Body of pancreas (tissue), 4 donors: ENCODE measurements at regions not wholly inside any gene's neighbourhood (a gene's known extent, or its start where the extent isn't known, plus 50 kb on each side); places are given as distances from the start of the nearest gene placed in this dataset.
"Not testable (repeated sequence)": the region's sequence is repeated elsewhere in the genome, so short reads cannot be mapped to it uniquely, and the experiment has no call there.

Experiments
- ATAC-seq: fragments of 150-250 bp; one replicate; pipeline ENCODE4 v1.9.1; 2016
- DNase-seq, 4 donors: peaks; one replicate each; pipeline ENCODE4 v3.0.0-alpha.2; 2019
- H3K27ac ChIP-seq, 4 donors: fragments of 200-600 bp; sonication (generic); 1 replicate in 3 of 4; 2 replicates in 1 of 4; pipeline versions ENCODE4 v1.5.1 to v1.6.1; 2016 to 2019; ENCODE audit warnings: mild to moderate bottlenecking in 1 of 4, mixed read lengths in 1 of 4, moderate library complexity in 1 of 4
- H3K27me3 ChIP-seq, 2 donors: fragments of 200-600 bp; sonication (generic); one replicate each; pipeline ENCODE4 v1.6.0; 2016; ENCODE audit warnings: mild to moderate bottlenecking in 1 of 2
- H3K36me3 ChIP-seq, 2 donors: fragments of 200-600 bp; sonication (generic); replicated peaks in 1 of 2; 2 replicates each; pipeline ENCODE4 v1.5.1; 2016; ENCODE audit warnings: low read depth in 2 of 2; ENCODE audit not compliant: insufficient read depth in 1 of 2
- H3K4me1 ChIP-seq: fragments of 200-600 bp; sonication (generic); one replicate; pipeline ENCODE4 v1.6.0; 2016
- H3K4me3 ChIP-seq, 2 donors: fragments of 200-600 bp; sonication (generic); 1 replicate in 1 of 2; 2 replicates in 1 of 2; pipeline ENCODE4 v1.5.1; 2016 to 2019
- H3K9me3 ChIP-seq, 3 donors: fragments of 200-600 bp; sonication (generic); 1 replicate in 2 of 3; 2 replicates in 1 of 3; pipeline ENCODE4 v1.5.1; 2016
- CTCF ChIP-seq, 7 experiments: fragments of 450-650 bp in 4 of 7; fragments of 200-600 bp in 3 of 7; sonication (generic) in 3 of 7; IDR thresholded peaks; one replicate each; pipeline ENCODE4 v1.5.1; 2016 to 2019; ENCODE audit warnings: antibody characterized with exemption in 7 of 7
- POLR2A ChIP-seq, 3 donors: fragments of 450-650 bp; IDR thresholded peaks; one replicate each; pipeline ENCODE4 v1.6.1; 2016; ENCODE audit warnings: antibody characterized with exemption in 3 of 3, mild to moderate bottlenecking in 2 of 3
- WGBS, 2 donors: methylation state at CpG; one replicate each; pipeline ENCODE4 v1.1.5; 2017; 5-methylcytosine and 5-hydroxymethylcytosine counted together
- intact Hi-C: fragments of 100-400 bp; cut with DNase I; formaldehyde crosslinking; loops from one replicate; pipeline ENCODE4 v1.15.1; 2023

- WGBS, 2 donors = 79 to 100% methylated on average over 1 of the region's 1 CpG
- intact Hi-C loops = no loop called here
- Histone ChIP-seq H3K4me1 (no peaks in the 10 kb centered on the region), H3K36me3 (no peaks in the 10 kb centered on the region), H3K27me3 (no peaks in the 10 kb centered on the region), H3K4me3 (no peak overlapping the region), H3K27ac (no peak overlapping the region), H3K9me3 (no peaks in the 10 kb centered on the region)
- TF ChIP-seq CTCF (IDR thresholded peaks at IDR 0.05) = no peak
- no peak for TF ChIP-seq POLR2A (IDR thresholded peaks at IDR 0.05)
- DNase-seq (no peak), ATAC-seq (no peak)
Measured at GRCh38 chr13:60229708-60230272, 66.1 kb upstream of the DIAPH3 start.

- Histone ChIP-seq H3K9me3 (no peaks in the 10 kb centered on the region), H3K4me1 (no peaks in the 10 kb centered on the region), H3K27me3 (no peaks in the 10 kb centered on the region), H3K27ac (no peak overlapping the region), H3K4me3 (no peak overlapping the region), H3K36me3 (no peaks in the 10 kb centered on the region)
- intact Hi-C loops = no loop called here
- DNase-seq (no peak), ATAC-seq (peak; percentile 30)
- TF ChIP-seq CTCF (IDR thresholded peaks at IDR 0.05) = no peak
- TF ChIP-seq POLR2A (IDR thresholded peaks at IDR 0.05) = no peak
- 28 to 35% methylated on average over 3 of the region's 3 CpGs for WGBS, 2 donors
Measured at GRCh38 chr13:60230593-60230992, 66.9 kb upstream of the DIAPH3 start.

- TF ChIP-seq POLR2A (IDR thresholded peaks at IDR 0.05) = no peak
- no peak for TF ChIP-seq CTCF (IDR thresholded peaks at IDR 0.05)
- Histone ChIP-seq H3K36me3 (no peaks in the 10 kb centered on the region), H3K4me1 (no peaks in the 10 kb centered on the region), H3K9me3 (no peaks in the 10 kb centered on the region), H3K27ac (no peak overlapping the region), H3K4me3 (no peak overlapping the region), H3K27me3 (no peaks in the 10 kb centered on the region)
- intact Hi-C loops = no loop called here
- ATAC-seq (no peak), DNase-seq (no peak)
- WGBS, 2 donors = 18 to 29% methylated on average over 2 of the region's 2 CpGs
Measured at GRCh38 chr13:60242043-60242595, 78.4 kb upstream of the DIAPH3 start.

- Histone ChIP-seq H3K36me3 (no peaks in the 10 kb centered on the region), H3K4me3 (no peak overlapping the region), H3K27me3 (no peaks in the 10 kb centered on the region), H3K4me1 (no peaks in the 10 kb centered on the region), H3K9me3 (no peaks in the 10 kb centered on the region), H3K27ac (no peak overlapping the region)
- intact Hi-C loops = no loop called here
- TF ChIP-seq CTCF (IDR thresholded peaks at IDR 0.05) (no peak), POLR2A (IDR thresholded peaks at IDR 0.05) (no peak)
- ATAC-seq = no peak
- WGBS, 2 donors = 88 to 96% methylated on average over 1 of the region's 1 CpG
- DNase-seq = no peak
Measured at GRCh38 chr13:60244381-60244780, 80.7 kb upstream of the DIAPH3 start.

- DNase-seq, H3K4me3 ChIP-seq, H3K4me1 ChIP-seq, intact Hi-C loops, H3K27ac ChIP-seq, ATAC-seq, H3K9me3 ChIP-seq, H3K27me3 ChIP-seq, H3K36me3 ChIP-seq: not testable (repeated sequence)
- 91 to 92% methylated on average over 9 to 10 of the region's 10 CpGs for WGBS, 2 donors
Measured at GRCh38 chr13:60251419-60251818, 87.7 kb upstream of the DIAPH3 start.
